Fibroblast of lung (primary cell): ENCODE measurements at regions not wholly inside any gene's neighbourhood (a gene's known extent, or its start where the extent isn't known, plus 50 kb on each side); places are given as distances from the start of the nearest gene placed in this dataset.
A peak's percentile ranks its signal among the peaks of the same experiment; 100 is the strongest.

ENCODE experiments used
- DNase-seq, 2 donors: peaks; one replicate each; pipeline versions ENCODE4 v3.0.0 to v3.0.0-alpha.2; 2010; ENCODE audit warnings: low read depth in 2 of 2
- H2AFZ ChIP-seq: 2 replicates; pipeline ENCODE4 v1.5.1; 2012; ENCODE audit warnings: low read length, control low read depth, inconsistent platforms
- H3K27ac ChIP-seq: 2 replicates; pipeline ENCODE4 v1.5.1; 2011; ENCODE audit warnings: low read length, control low read depth; ENCODE audit not compliant: insufficient read depth
- H3K27me3 ChIP-seq: 2 replicates; pipeline ENCODE4 v1.5.1; 2011; ENCODE audit warnings: mild to moderate bottlenecking, low read length; ENCODE audit not compliant: control insufficient read depth, insufficient read depth
- H3K36me3 ChIP-seq: 2 replicates; pipeline ENCODE4 v1.5.1; 2011; ENCODE audit warnings: low read length; ENCODE audit not compliant: control insufficient read depth, insufficient read depth
- H3K4me1 ChIP-seq: 2 replicates; pipeline ENCODE4 v1.5.1; 2011; ENCODE audit warnings: low read length; ENCODE audit not compliant: control insufficient read depth, insufficient read depth; ENCODE audit errors: extremely low read depth
- H3K4me2 ChIP-seq: 2 replicates; pipeline ENCODE4 v1.5.1; 2011; ENCODE audit warnings: low read length, control low read depth; ENCODE audit not compliant: insufficient read depth; ENCODE audit errors: extremely low read depth
- H3K4me3 ChIP-seq, 4 experiments: fragments of 200-600 bp in 1 of 4; sonication (generic) in 1 of 4; replicated peaks in 1 of 4; 2 replicates each; pipeline ENCODE4 v1.5.1; 2011 to 2016; ENCODE audit warnings: low read length in 4 of 4, low read depth in 3 of 4, mild to moderate bottlenecking in 3 of 4, control low read depth in 2 of 4, inconsistent platforms in 1 of 4, mixed read lengths in 1 of 4; ENCODE audit not compliant: insufficient read depth in 1 of 4; ENCODE audit errors: control extremely low read depth in 1 of 4
- H3K79me2 ChIP-seq: 2 replicates; pipeline ENCODE4 v1.5.1; 2012; ENCODE audit warnings: mild to moderate bottlenecking, low read length, inconsistent platforms; ENCODE audit not compliant: control insufficient read depth, insufficient read depth
- H3K9ac ChIP-seq: 2 replicates; pipeline ENCODE4 v1.5.1; 2011; ENCODE audit warnings: mild to moderate bottlenecking, low read length, control low read depth; ENCODE audit not compliant: insufficient read depth
- H3K9me3 ChIP-seq: 2 replicates; pipeline ENCODE4 v1.5.1; 2012; ENCODE audit warnings: low read depth, low read length; ENCODE audit not compliant: control insufficient read depth, insufficient read depth
- H4K20me1 ChIP-seq: 2 replicates; pipeline ENCODE4 v1.5.1; 2011; ENCODE audit warnings: low read length; ENCODE audit not compliant: control insufficient read depth, insufficient read depth; ENCODE audit errors: extremely low read depth
- EZH2 ChIP-seq: IDR thresholded peaks from 2 replicates; pipeline ENCODE4 v1.5.1; 2012; ENCODE audit warnings: low read length, control low read depth, mild to moderate bottlenecking; ENCODE audit errors: missing control alignments
- TF ChIP-seq, protein P1 (sequence below), 2 donors: IDR thresholded peaks in 1 of 2; conservative IDR thresholded peaks in 1 of 2; 1 replicate in 1 of 2; 2 replicates in 1 of 2; pipeline ENCODE4 v1.5.1; 2011 to 2012; ENCODE audit warnings: low read length in 2 of 2, control low read depth in 1 of 2, inconsistent platforms in 1 of 2, low read depth in 1 of 2, mild to moderate bottlenecking in 1 of 2

DNA sequence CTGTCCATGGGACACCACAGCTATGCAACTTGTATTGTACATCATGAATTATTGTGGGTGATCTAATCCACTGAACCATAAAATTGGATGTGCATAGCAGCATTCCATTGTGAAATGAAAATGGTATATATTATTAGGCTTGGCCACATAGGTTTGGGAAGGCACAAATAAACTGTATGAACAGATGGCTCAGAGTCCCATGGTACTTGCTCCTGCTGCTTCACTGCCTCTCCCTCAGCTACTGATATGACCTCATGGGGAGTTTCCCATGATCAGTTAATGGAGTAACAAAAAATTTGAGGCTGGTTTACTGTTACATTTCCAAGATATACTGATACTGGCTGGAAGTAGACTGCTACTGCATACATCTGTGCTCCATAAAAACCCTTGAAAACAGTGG, 152.7 kb upstream of the NEGR1 start:
- H3K27ac ChIP-seq: no peak overlapping the region
- H3K27me3 ChIP-seq: no peaks in the 10 kb centered on the region
- no peaks in the 10 kb centered on the region for H3K79me2 ChIP-seq
- no peak overlapping the region for H3K9ac ChIP-seq
- H3K4me1 ChIP-seq: peaks cover 2% of the 10 kb centered on the region
- no peaks in the 10 kb centered on the region for H4K20me1 ChIP-seq
- TF ChIP-seq EZH2: no peak
- TF ChIP-seq, protein P1, sequence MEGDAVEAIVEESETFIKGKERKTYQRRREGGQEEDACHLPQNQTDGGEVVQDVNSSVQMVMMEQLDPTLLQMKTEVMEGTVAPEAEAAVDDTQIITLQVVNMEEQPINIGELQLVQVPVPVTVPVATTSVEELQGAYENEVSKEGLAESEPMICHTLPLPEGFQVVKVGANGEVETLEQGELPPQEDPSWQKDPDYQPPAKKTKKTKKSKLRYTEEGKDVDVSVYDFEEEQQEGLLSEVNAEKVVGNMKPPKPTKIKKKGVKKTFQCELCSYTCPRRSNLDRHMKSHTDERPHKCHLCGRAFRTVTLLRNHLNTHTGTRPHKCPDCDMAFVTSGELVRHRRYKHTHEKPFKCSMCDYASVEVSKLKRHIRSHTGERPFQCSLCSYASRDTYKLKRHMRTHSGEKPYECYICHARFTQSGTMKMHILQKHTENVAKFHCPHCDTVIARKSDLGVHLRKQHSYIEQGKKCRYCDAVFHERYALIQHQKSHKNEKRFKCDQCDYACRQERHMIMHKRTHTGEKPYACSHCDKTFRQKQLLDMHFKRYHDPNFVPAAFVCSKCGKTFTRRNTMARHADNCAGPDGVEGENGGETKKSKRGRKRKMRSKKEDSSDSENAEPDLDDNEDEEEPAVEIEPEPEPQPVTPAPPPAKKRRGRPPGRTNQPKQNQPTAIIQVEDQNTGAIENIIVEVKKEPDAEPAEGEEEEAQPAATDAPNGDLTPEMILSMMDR (conservative IDR thresholded peaks at IDR 0.05 in 1 of 2, IDR thresholded peaks at IDR 0.05 in 1 of 2; ENCODE audit: low read depth in 1 of 2, low read length in 2 of 2): no peak
- no peak overlapping the region for H2AFZ ChIP-seq
- DNase-seq: peak in 1 of 2 donors; percentile 68
- no peak overlapping the region for H3K4me3 ChIP-seq
- no peaks in the 10 kb centered on the region for H3K9me3 ChIP-seq
- no peak overlapping the region for H3K4me2 ChIP-seq
- no peaks in the 10 kb centered on the region for H3K36me3 ChIP-seq

DNA sequence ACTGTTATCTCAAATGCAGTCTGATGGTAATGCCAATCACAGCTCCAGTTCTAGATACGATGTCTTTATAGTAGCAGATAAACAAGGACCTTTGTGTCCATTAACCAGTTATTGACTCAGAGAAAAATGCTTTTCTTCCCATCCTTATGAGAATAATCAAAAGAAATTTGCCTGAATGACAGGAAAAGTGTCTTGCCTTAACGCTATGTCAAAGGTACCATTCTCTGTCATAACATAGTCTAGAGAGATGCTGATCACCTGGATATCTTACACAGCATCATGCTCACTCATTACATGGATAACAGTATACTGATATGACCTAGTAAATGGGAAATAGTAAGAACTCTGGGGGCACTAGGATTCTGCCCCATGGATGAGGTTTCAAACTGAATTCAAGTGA, 151.7 kb upstream of the NEGR1 start:
- Histone ChIP-seq H2AFZ (no peak overlapping the region), H3K36me3 (no peaks in the 10 kb centered on the region), H3K4me1 (peaks cover 2% of the 10 kb centered on the region), H3K79me2 (no peaks in the 10 kb centered on the region), H3K27me3 (no peaks in the 10 kb centered on the region), H3K4me2 (no peak overlapping the region), H3K4me3 (no peak overlapping the region), H3K9me3 (no peaks in the 10 kb centered on the region), H4K20me1 (no peaks in the 10 kb centered on the region), H3K9ac (no peak overlapping the region), H3K27ac (no peak overlapping the region)
- no peak for TF ChIP-seq EZH2
- TF ChIP-seq, protein P1 (conservative IDR thresholded peaks at IDR 0.05 in 1 of 2, IDR thresholded peaks at IDR 0.05 in 1 of 2; ENCODE audit: low read depth in 1 of 2, low read length in 2 of 2): no peak
- no peak for DNase-seq

DNA sequence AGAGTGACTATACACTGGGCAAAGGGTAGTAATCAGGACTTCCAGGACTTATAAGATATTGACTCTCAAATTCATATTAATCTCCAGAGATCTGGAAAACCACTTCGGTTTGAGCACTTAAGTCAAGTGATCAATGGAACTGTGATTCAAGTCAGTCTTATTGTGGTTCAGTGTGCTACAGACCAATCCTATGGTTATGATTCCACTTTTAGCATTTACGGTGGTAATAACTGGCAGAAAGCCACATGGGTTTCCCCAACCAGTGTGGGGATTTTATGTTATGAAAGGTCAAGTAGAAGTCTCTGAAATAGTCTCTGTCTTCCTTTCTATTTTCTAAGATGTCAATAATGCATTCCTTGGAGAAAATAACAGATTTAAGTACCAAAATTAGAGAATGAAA, 151.3 kb upstream of the NEGR1 start:
- H3K36me3 ChIP-seq: no peaks in the 10 kb centered on the region
- H3K4me2 ChIP-seq: no peak overlapping the region
- H3K27me3 ChIP-seq: no peaks in the 10 kb centered on the region
- DNase-seq: no peak
- H3K9me3 ChIP-seq: no peaks in the 10 kb centered on the region
- no peak overlapping the region for H3K4me3 ChIP-seq
- H3K4me1 ChIP-seq: no peaks in the 10 kb centered on the region
- H3K9ac ChIP-seq: no peak overlapping the region
- H3K27ac ChIP-seq: no peak overlapping the region
- TF ChIP-seq, protein P1 (conservative IDR thresholded peaks at IDR 0.05 in 1 of 2, IDR thresholded peaks at IDR 0.05 in 1 of 2; ENCODE audit: low read depth in 1 of 2, low read length in 2 of 2): no peak
- TF ChIP-seq EZH2: no peak
- no peaks in the 10 kb centered on the region for H4K20me1 ChIP-seq
- H2AFZ ChIP-seq: no peak overlapping the region
- no peaks in the 10 kb centered on the region for H3K79me2 ChIP-seq
